AG10803 (cell line): ENCODE measurements at regions not wholly inside any gene's neighbourhood (a gene's known extent, or its start where the extent isn't known, plus 50 kb on each side); places are given as distances from the start of the nearest gene placed in this dataset.

ENCODE experiments used
- DNase-seq: peaks from one replicate; pipeline ENCODE4 v3.0.0; 2010; ENCODE audit warnings: low read depth
- H3K4me3 ChIP-seq: 2 replicates; pipeline ENCODE4 v1.5.1; 2011; ENCODE audit warnings: mild to moderate bottlenecking, low read length, control low read depth
- TF ChIP-seq, protein P1 (sequence below): conservative IDR thresholded peaks from 2 replicates; pipeline ENCODE4 v1.5.1; 2011; ENCODE audit warnings: mild to moderate bottlenecking, low read length, control low read depth, inconsistent platforms

DNA sequence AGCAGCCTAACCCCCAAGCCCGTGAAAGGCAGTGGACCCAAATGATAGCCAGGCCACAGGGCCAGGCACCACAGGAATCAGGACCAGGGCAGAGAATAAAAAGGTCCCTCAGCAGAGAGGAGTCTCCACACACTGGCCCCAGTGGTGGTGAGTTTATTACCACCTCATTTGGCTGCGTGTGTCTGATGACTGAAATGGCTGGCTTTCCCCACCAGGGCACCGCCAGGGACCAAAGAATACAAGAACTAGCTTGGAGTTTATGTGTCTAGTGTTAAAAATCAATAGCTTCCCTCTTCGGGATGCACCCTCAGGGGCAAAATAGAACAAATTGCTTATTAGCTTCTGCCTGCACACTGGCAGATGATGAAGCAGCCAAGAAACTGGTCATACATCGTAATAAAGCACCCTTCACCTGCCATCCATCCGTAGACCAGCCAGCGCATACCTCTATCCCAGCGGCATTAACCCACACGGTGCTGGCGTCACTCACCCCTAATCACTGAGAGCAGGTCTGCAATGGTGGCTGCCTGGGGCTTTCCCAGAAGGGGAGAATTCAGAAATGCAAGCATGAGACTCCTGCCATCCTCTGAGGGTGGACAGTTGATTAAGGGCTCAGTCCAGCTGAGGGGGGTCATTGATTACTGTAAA is 223.7 kb upstream of the ZMIZ1 start:
- no peak overlapping the region for H3K4me3 ChIP-seq
- DNase-seq, result no peak
- TF ChIP-seq, protein P1, sequence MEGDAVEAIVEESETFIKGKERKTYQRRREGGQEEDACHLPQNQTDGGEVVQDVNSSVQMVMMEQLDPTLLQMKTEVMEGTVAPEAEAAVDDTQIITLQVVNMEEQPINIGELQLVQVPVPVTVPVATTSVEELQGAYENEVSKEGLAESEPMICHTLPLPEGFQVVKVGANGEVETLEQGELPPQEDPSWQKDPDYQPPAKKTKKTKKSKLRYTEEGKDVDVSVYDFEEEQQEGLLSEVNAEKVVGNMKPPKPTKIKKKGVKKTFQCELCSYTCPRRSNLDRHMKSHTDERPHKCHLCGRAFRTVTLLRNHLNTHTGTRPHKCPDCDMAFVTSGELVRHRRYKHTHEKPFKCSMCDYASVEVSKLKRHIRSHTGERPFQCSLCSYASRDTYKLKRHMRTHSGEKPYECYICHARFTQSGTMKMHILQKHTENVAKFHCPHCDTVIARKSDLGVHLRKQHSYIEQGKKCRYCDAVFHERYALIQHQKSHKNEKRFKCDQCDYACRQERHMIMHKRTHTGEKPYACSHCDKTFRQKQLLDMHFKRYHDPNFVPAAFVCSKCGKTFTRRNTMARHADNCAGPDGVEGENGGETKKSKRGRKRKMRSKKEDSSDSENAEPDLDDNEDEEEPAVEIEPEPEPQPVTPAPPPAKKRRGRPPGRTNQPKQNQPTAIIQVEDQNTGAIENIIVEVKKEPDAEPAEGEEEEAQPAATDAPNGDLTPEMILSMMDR, result no peak

DNA sequence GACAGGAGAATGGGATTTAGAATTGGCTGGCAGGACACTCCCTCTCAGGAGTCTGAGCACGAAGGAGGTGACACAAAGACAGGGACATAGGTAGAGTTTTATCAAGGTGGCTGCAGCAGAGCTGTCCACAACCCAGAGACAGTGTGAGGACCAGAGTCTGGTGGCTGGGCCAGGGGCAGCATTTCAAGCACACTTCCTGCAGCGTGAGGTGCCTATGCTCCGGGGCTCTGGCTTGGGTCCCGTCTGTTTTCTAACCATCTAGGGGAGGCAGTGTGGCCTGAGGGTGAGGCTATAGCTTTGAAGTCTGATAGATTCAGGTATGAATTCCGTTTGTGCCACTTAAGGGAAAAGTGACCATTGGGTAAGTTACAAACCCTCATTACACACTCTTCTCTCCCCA is 222.7 kb upstream of the ZMIZ1 start:
- TF ChIP-seq, protein P1, result no peak
- no peak for DNase-seq
- no peak overlapping the region for H3K4me3 ChIP-seq

DNA sequence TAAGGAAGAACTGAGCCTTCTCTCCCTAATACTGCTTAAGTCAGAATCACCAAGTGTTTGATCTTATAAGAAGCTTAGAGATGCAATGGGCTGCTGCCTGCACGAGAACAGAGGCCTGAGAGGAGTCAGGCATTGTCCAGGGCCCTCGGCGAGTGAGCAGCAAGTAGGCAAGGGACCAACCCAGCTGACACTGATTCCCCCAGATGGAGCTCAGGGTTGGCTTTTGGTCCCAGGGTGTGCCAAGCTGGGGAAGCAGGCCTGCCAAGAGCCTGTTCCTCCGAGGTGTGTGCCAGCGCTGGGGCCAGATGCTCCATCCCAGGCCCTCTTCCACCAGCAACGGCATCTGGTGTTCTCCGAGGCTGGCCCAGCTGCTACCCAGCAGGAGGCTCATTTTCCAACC is 222.0 kb upstream of the ZMIZ1 start:
- no peak overlapping the region for H3K4me3 ChIP-seq
- TF ChIP-seq, protein P1, result no peak
- no peak for DNase-seq

DNA sequence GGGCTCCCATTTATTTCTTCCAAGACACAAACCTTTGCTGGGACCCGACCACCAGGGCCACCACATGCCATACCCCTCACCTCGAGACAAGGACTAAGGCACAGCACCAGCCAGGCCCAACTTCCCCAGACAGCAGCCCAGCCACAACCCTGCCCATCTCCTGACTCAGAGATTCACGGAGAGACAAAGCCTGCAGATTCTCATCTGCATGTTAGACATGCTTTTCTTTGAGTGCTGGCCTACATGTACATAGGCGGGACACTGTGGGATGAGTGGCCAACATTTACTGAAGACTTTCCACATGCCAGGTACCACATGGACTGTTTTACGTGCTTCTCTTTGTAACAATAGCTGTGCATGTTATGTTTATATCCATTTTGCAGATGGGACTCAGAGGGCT is 221.3 kb upstream of the ZMIZ1 start:
- no peak overlapping the region for H3K4me3 ChIP-seq
- DNase-seq, result no peak

DNA sequence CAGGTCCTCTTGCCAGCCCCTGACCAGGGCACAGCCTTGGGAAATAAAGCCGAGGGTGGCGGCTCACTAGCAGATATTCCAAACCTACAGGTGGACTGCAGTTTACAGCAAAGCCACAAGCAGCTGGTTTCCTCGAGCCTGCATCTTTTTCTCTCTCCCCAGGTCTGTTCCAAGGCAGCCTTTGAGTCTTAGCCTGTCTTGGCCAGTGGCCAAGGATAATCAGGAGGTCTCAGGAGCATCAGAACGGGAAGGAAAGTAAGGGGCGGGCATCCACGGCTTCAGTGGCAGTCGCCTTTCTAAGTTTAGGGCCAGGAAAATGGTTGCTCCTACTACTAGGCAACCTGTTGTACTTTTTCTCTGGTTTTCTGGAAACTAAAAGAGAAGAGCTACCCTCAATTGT is 219.7 kb upstream of the ZMIZ1 start:
- TF ChIP-seq, protein P1, result no peak
- DNase-seq, result no peak
- H3K4me3 ChIP-seq, result no peak overlapping the region

More for the DNA sequence above, 221.3 kb upstream of the ZMIZ1 start:
- TF ChIP-seq, protein P1, result no peak

DNA sequence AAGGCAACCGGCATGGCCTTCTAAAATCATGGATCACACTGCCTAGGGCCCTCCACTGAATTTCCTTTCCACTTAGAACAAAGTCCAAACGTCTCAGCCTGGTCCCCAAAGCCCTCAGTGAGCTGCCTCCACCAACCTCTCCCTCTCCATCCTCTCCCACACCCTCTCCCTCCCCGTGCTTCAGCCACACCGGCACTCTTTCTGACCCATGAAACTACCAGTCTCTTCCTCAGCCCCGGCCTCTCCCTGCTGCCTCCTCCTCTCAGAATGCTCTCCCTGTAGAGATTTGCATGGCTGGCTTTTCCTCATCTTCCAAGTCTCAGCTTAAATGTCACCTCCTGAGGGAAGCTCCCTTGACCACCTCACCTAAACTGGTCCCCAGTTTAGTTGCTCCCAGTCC is 219.0 kb upstream of the ZMIZ1 start:
- TF ChIP-seq, protein P1, result no peak
- DNase-seq, result no peak
- H3K4me3 ChIP-seq, result no peak overlapping the region

DNA sequence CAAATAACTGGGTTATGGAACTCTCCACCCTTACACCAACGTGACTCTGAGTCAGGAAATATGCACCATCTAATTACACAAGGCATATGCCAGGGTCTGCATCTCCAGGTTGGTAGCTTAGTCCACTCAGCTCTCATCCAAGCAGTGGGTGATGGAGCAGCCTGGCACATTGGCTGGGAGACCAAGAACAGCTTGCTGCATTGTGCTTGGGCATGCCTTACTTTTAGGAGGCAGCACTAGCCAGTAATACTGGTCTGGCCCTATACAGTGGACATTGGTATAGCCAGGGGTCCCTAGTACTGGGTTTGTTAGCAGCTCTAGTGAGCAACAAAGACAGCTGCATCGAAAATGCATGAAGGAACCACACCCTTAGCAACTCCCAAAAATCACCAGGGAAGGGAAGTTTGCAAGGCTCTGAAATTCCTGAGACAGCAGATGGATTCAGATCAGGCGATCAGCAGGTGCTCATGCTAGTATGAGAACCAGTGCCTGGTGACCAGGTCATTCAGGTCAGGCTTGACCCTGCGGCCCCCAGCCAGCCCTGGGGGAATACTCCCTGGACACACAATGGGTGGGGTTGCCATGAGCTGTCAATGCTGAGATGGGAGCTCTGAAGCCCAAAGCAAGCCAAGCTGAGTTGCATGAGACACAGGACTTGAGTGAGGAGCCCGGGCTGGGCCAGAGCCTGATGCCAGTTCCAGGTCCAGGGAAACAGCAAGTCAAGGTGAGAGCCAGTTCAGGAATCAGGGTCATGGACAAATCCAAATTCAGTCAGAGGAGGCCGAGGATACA is 217.9 kb upstream of the ZMIZ1 start:
- DNase-seq, result no peak
- no peak overlapping the region for H3K4me3 ChIP-seq
- TF ChIP-seq, protein P1, result no peak
